Testis (tissue), 2 donors: ENCODE measurements at regions not wholly inside any gene's neighbourhood (a gene's known extent, or its start where the extent isn't known, plus 50 kb on each side); places are given as distances from the start of the nearest gene placed in this dataset.

Experiments
- CTCF ChIP-seq, 3 experiments: fragments of 450-650 bp in 2 of 3; fragments of 200-600 bp in 1 of 3; sonication (generic) in 1 of 3; IDR thresholded peaks; one replicate each; pipeline ENCODE4 v1.5.1; 2016 to 2019; ENCODE audit warnings: antibody characterized with exemption in 3 of 3, mild to moderate bottlenecking in 2 of 3, moderate library complexity in 1 of 3
- POLR2A ChIP-seq: fragments of 450-650 bp; IDR thresholded peaks from one replicate; pipeline ENCODE4 v1.6.1; 2017; ENCODE audit warnings: antibody characterized with exemption, mild to moderate bottlenecking, moderate library complexity

- TF ChIP-seq CTCF (IDR thresholded peaks at IDR 0.05) (peak; percentile 63 to 64 (median 64)), POLR2A (no peak)
Measured at GRCh38 chr2:109736177-109736827, 57.8 kb upstream of the RGPD5 start.
